Activated B cell treated with CpG ODN at 0.5 μM for 24 hours (primary cell): ENCODE measurements at regions not wholly inside any gene's neighbourhood (a gene's known extent, or its start where the extent isn't known, plus 50 kb on each side); places are given as distances from the start of the nearest gene placed in this dataset.

ENCODE experiments used
- ATAC-seq: fragments of 200-7000 bp; cut with Tn5 transposase; one replicate; pipeline ENCODE4 v1.10.0; 2021; ENCODE audit warnings: low read depth, mild to moderate bottlenecking, moderate library complexity
- CTCF ChIA-PET: fragments of 350-600 bp; sonication (Branson Sonifier 250); formaldehyde crosslinking; loops from one replicate; lab custom pipeline; 2021; ENCODE audit warnings: antibody characterized with exemption; lab: Charles Lee
- POLR2A ChIA-PET: fragments of 350-600 bp; sonication (Branson Sonifier 250); formaldehyde crosslinking; loops from one replicate; lab custom pipeline; 2021; ENCODE audit warnings: antibody characterized with exemption; lab: Charles Lee
- DNase-seq: peaks from one replicate; pipeline ENCODE4 v3.0.0; 2022
- H3K27ac Mint-ChIP-seq: one replicate; pipeline ENCODE4 v1.8.0; 2020; ENCODE audit warnings: mixed read lengths
- H3K27me3 Mint-ChIP-seq: one replicate; pipeline ENCODE4 v1.8.0; 2021; ENCODE audit warnings: mixed read lengths
- H3K36me3 Mint-ChIP-seq: one replicate; pipeline ENCODE4 v1.8.0; 2021; ENCODE audit warnings: low read depth, mixed read lengths
- H3K4me1 Mint-ChIP-seq: one replicate; pipeline ENCODE4 v1.8.0; 2021; ENCODE audit warnings: mixed read lengths
- H3K4me3 Mint-ChIP-seq: one replicate; pipeline ENCODE4 v1.8.0; 2020; ENCODE audit warnings: mild to moderate bottlenecking, mixed read lengths
- H3K9me3 Mint-ChIP-seq: one replicate; pipeline ENCODE4 v1.8.0; 2020; ENCODE audit warnings: mixed read lengths
- intact Hi-C: fragments of 100-400 bp; cut with micrococcal nuclease; formaldehyde crosslinking; loops from one replicate; pipeline ENCODE4 v1.15.1; 2024
- TF ChIP-seq, protein P1 (sequence below): fragments of 200-600 bp; IDR thresholded peaks from one replicate; pipeline ENCODE4 v1.8.0; 2022; ENCODE audit warnings: antibody characterized with exemption, mild to moderate bottlenecking

- ChIA-PET CTCF (no interaction called here), POLR2A (no interaction called here)
- H3K27ac Mint-ChIP-seq, result no peak overlapping the region
- no peak for DNase-seq
- no peaks in the 10 kb centered on the region for H3K4me1 Mint-ChIP-seq
- H3K4me3 Mint-ChIP-seq, result no peak overlapping the region
- H3K27me3 Mint-ChIP-seq, result peaks cover 3% of the 10 kb centered on the region
- intact Hi-C loops, result no loop called here
- no peaks in the 10 kb centered on the region for H3K36me3 Mint-ChIP-seq
- no peak for ATAC-seq
- no peaks in the 10 kb centered on the region for H3K9me3 Mint-ChIP-seq
- TF ChIP-seq, protein P1, sequence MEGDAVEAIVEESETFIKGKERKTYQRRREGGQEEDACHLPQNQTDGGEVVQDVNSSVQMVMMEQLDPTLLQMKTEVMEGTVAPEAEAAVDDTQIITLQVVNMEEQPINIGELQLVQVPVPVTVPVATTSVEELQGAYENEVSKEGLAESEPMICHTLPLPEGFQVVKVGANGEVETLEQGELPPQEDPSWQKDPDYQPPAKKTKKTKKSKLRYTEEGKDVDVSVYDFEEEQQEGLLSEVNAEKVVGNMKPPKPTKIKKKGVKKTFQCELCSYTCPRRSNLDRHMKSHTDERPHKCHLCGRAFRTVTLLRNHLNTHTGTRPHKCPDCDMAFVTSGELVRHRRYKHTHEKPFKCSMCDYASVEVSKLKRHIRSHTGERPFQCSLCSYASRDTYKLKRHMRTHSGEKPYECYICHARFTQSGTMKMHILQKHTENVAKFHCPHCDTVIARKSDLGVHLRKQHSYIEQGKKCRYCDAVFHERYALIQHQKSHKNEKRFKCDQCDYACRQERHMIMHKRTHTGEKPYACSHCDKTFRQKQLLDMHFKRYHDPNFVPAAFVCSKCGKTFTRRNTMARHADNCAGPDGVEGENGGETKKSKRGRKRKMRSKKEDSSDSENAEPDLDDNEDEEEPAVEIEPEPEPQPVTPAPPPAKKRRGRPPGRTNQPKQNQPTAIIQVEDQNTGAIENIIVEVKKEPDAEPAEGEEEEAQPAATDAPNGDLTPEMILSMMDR, result no peak
These were observed 121.8 kb downstream of the TBXT start for GRCh38 chr6:166045860-166046200.

DNA sequence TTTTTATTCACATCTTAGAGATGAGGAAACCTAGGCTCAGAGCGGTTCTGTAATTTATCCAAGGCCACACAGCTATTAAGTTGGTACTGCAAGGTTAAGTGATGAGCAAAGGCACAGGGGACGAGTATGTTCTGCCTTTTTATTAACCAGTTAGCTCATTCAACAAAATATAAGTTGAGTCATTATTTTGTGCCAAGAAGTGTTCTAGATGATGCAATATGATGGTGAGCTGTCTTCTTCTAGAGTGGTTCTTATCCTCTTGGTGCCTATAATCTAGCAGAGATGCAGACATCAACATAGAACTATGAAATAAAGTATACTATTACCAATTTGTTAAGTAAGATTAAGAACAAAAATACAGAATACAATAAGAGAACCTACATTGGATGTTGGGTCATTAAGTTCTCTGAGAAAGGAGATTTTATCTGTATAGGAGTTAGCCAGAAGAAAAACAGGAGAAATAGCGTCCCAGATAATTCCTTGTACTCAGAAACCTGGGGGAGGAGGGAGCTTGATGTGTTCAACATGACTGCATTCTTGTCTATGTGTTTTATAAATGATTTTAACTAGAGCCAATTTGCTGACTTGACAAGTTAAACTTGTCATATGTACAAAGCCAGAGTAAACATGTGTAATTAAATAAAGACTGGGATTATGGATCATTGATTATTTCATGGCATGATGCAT, 122.3 kb downstream of the TBXT start:
- ATAC-seq (no peak), DNase-seq (no peak)
- ChIA-PET POLR2A (no interaction called here), CTCF (no interaction called here)
- no peaks in the 10 kb centered on the region for H3K36me3 Mint-ChIP-seq
- TF ChIP-seq, protein P1, result no peak
- intact Hi-C loops, result no loop called here
- H3K9me3 Mint-ChIP-seq, result no peaks in the 10 kb centered on the region
- no peak overlapping the region for H3K4me3 Mint-ChIP-seq
- H3K27ac Mint-ChIP-seq, result no peak overlapping the region
- no peaks in the 10 kb centered on the region for H3K4me1 Mint-ChIP-seq
- peaks cover 3% of the 10 kb centered on the region for H3K27me3 Mint-ChIP-seq

DNA sequence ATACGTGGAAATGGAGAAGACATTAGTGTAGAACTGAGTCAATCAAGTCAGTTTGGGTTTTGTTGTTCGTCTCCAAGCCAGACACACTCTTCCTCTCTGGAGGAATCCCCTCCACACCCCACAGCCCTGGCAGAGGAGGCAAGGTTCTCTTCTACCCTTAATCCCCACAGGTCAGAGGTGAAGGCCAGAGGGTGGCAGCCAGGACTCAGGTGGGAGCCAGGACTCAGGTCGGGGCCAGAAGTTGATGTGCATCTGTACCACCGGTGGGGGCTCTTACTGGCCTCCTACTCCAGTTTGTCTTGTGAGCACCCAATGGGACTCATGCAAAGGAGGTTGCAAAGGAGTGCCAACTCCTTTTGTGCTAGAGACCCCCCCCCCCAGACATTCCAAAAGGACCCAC, 126.4 kb downstream of the TBXT start:
- peaks cover 1% of the 10 kb centered on the region for H3K27me3 Mint-ChIP-seq
- no peak overlapping the region for H3K4me3 Mint-ChIP-seq
- TF ChIP-seq, protein P1, result no peak
- ATAC-seq (no peak), DNase-seq (no peak)
- ChIA-PET CTCF (no interaction called here), POLR2A (no interaction called here)
- no peaks in the 10 kb centered on the region for H3K4me1 Mint-ChIP-seq
- H3K27ac Mint-ChIP-seq, result no peak overlapping the region
- no peaks in the 10 kb centered on the region for H3K36me3 Mint-ChIP-seq
- H3K9me3 Mint-ChIP-seq, result peaks cover 16% of the 10 kb centered on the region
- intact Hi-C loops, result no loop called here

DNA sequence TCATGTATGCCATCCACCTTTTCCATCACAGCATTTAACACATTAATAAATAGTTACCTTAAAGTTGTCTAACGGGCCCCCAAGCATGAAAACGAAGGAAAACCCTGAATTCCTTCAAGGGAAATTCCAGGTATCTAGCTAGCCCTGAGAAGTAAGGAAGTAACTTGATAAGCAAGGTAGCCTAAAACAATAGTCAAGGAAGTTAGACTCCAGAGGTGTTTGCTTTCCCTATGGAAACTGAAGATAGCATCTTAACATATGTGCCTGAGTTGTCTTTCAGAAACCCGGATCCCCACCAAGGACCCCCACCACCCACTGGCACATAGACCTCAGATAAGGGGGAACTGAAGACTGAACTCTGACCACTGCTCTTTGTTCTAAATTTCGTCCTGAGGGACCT, 127.4 kb downstream of the TBXT start:
- POLR2A ChIA-PET, result no interaction called here
- DNase-seq (no peak), ATAC-seq (no peak)
- H3K4me1 Mint-ChIP-seq, result no peaks in the 10 kb centered on the region
- intact Hi-C loops, result no loop called here
- no peak overlapping the region for H3K4me3 Mint-ChIP-seq
- CTCF ChIA-PET, result no interaction called here
- peaks cover 16% of the 10 kb centered on the region for H3K9me3 Mint-ChIP-seq
- peaks cover 1% of the 10 kb centered on the region for H3K27me3 Mint-ChIP-seq
- H3K36me3 Mint-ChIP-seq, result no peaks in the 10 kb centered on the region
- TF ChIP-seq, protein P1, result no peak
- H3K27ac Mint-ChIP-seq, result no peak overlapping the region

- intact Hi-C loops, result no loop called here
- ATAC-seq (no peak), DNase-seq (no peak)
- Mint-ChIP-seq H3K4me3 (no peak overlapping the region), H3K9me3 (peaks cover 16% of the 10 kb centered on the region), H3K36me3 (no peaks in the 10 kb centered on the region), H3K4me1 (no peaks in the 10 kb centered on the region), H3K27me3 (peaks cover 1% of the 10 kb centered on the region), H3K27ac (no peak overlapping the region)
- CTCF ChIA-PET, result no interaction called here
- POLR2A ChIA-PET, result no interaction called here
- TF ChIP-seq, protein P1, result no peak
These were observed 131.1 kb downstream of the TBXT start for GRCh38 chr6:166036316-166037095.
